Fibroblast of lung (primary cell): ENCODE measurements at regions not wholly inside any gene's neighbourhood (a gene's known extent, or its start where the extent isn't known, plus 50 kb on each side); places are given as distances from the start of the nearest gene placed in this dataset.

Experiments used
- DNase-seq, 2 donors: peaks; one replicate each; pipeline versions ENCODE4 v3.0.0 to v3.0.0-alpha.2; 2010; ENCODE audit warnings: low read depth in 2 of 2
- H2AFZ ChIP-seq: 2 replicates; pipeline ENCODE4 v1.5.1; 2012; ENCODE audit warnings: low read length, control low read depth, inconsistent platforms
- H3K27ac ChIP-seq: 2 replicates; pipeline ENCODE4 v1.5.1; 2011; ENCODE audit warnings: low read length, control low read depth; ENCODE audit not compliant: insufficient read depth
- H3K27me3 ChIP-seq: 2 replicates; pipeline ENCODE4 v1.5.1; 2011; ENCODE audit warnings: mild to moderate bottlenecking, low read length; ENCODE audit not compliant: control insufficient read depth, insufficient read depth
- H3K36me3 ChIP-seq: 2 replicates; pipeline ENCODE4 v1.5.1; 2011; ENCODE audit warnings: low read length; ENCODE audit not compliant: control insufficient read depth, insufficient read depth
- H3K4me1 ChIP-seq: 2 replicates; pipeline ENCODE4 v1.5.1; 2011; ENCODE audit warnings: low read length; ENCODE audit not compliant: control insufficient read depth, insufficient read depth; ENCODE audit errors: extremely low read depth
- H3K4me2 ChIP-seq: 2 replicates; pipeline ENCODE4 v1.5.1; 2011; ENCODE audit warnings: low read length, control low read depth; ENCODE audit not compliant: insufficient read depth; ENCODE audit errors: extremely low read depth
- H3K4me3 ChIP-seq, 4 experiments: fragments of 200-600 bp in 1 of 4; sonication (generic) in 1 of 4; replicated peaks in 1 of 4; 2 replicates each; pipeline ENCODE4 v1.5.1; 2011 to 2016; ENCODE audit warnings: low read length in 4 of 4, low read depth in 3 of 4, mild to moderate bottlenecking in 3 of 4, control low read depth in 2 of 4, inconsistent platforms in 1 of 4, mixed read lengths in 1 of 4; ENCODE audit not compliant: insufficient read depth in 1 of 4; ENCODE audit errors: control extremely low read depth in 1 of 4
- H3K79me2 ChIP-seq: 2 replicates; pipeline ENCODE4 v1.5.1; 2012; ENCODE audit warnings: mild to moderate bottlenecking, low read length, inconsistent platforms; ENCODE audit not compliant: control insufficient read depth, insufficient read depth
- H3K9ac ChIP-seq: 2 replicates; pipeline ENCODE4 v1.5.1; 2011; ENCODE audit warnings: mild to moderate bottlenecking, low read length, control low read depth; ENCODE audit not compliant: insufficient read depth
- H3K9me3 ChIP-seq: 2 replicates; pipeline ENCODE4 v1.5.1; 2012; ENCODE audit warnings: low read depth, low read length; ENCODE audit not compliant: control insufficient read depth, insufficient read depth
- H4K20me1 ChIP-seq: 2 replicates; pipeline ENCODE4 v1.5.1; 2011; ENCODE audit warnings: low read length; ENCODE audit not compliant: control insufficient read depth, insufficient read depth; ENCODE audit errors: extremely low read depth
- CTCF ChIP-seq, 2 donors: IDR thresholded peaks in 1 of 2; conservative IDR thresholded peaks in 1 of 2; 1 replicate in 1 of 2; 2 replicates in 1 of 2; pipeline ENCODE4 v1.5.1; 2011 to 2012; ENCODE audit warnings: low read length in 2 of 2, control low read depth in 1 of 2, inconsistent platforms in 1 of 2, low read depth in 1 of 2, mild to moderate bottlenecking in 1 of 2
- EZH2 ChIP-seq: IDR thresholded peaks from 2 replicates; pipeline ENCODE4 v1.5.1; 2012; ENCODE audit warnings: low read length, control low read depth, mild to moderate bottlenecking; ENCODE audit errors: missing control alignments

GRCh38 chr13:79915114-79915811 is 425.7 kb downstream of the SPRY2 start:
- TF ChIP-seq EZH2 (no peak), CTCF (conservative IDR thresholded peaks at IDR 0.05 in 1 of 2, IDR thresholded peaks at IDR 0.05 in 1 of 2; ENCODE audit: low read depth in 1 of 2, low read length in 2 of 2) (no peak)
- Histone ChIP-seq H3K9ac (no peak overlapping the region), H3K9me3 (no peaks in the 10 kb centered on the region), H4K20me1 (no peaks in the 10 kb centered on the region), H3K36me3 (no peaks in the 10 kb centered on the region), H3K27me3 (no peaks in the 10 kb centered on the region), H2AFZ (no peak overlapping the region), H3K79me2 (no peaks in the 10 kb centered on the region), H3K4me3 (no peak overlapping the region), H3K27ac (no peak overlapping the region), H3K4me1 (no peaks in the 10 kb centered on the region), H3K4me2 (no peak overlapping the region)
- DNase-seq = no peak

GRCh38 chr13:79913141-79913827 is 427.6 kb downstream of the SPRY2 start:
- H3K9ac ChIP-seq = no peak overlapping the region
- no peak for DNase-seq
- H4K20me1 ChIP-seq = no peaks in the 10 kb centered on the region
- no peaks in the 10 kb centered on the region for H3K9me3 ChIP-seq
- H3K4me2 ChIP-seq = no peak overlapping the region
- H3K4me3 ChIP-seq = no peak overlapping the region
- H2AFZ ChIP-seq = no peak overlapping the region
- H3K27me3 ChIP-seq = no peaks in the 10 kb centered on the region
- no peaks in the 10 kb centered on the region for H3K36me3 ChIP-seq
- H3K79me2 ChIP-seq = no peaks in the 10 kb centered on the region
- H3K27ac ChIP-seq = no peak overlapping the region
- no peaks in the 10 kb centered on the region for H3K4me1 ChIP-seq
- TF ChIP-seq CTCF (conservative IDR thresholded peaks at IDR 0.05 in 1 of 2, IDR thresholded peaks at IDR 0.05 in 1 of 2; ENCODE audit: low read depth in 1 of 2, low read length in 2 of 2) = no peak
- TF ChIP-seq EZH2 = no peak

GRCh38 chr13:79912403-79912802 is 428.5 kb downstream of the SPRY2 start:
- Histone ChIP-seq H3K4me3 (no peak overlapping the region), H4K20me1 (no peaks in the 10 kb centered on the region), H3K27ac (no peak overlapping the region), H2AFZ (no peak overlapping the region), H3K4me1 (no peaks in the 10 kb centered on the region), H3K4me2 (no peak overlapping the region), H3K9me3 (no peaks in the 10 kb centered on the region), H3K79me2 (no peaks in the 10 kb centered on the region), H3K27me3 (no peaks in the 10 kb centered on the region), H3K36me3 (no peaks in the 10 kb centered on the region), H3K9ac (no peak overlapping the region)
- no peak for TF ChIP-seq CTCF (conservative IDR thresholded peaks at IDR 0.05 in 1 of 2, IDR thresholded peaks at IDR 0.05 in 1 of 2; ENCODE audit: low read depth in 1 of 2, low read length in 2 of 2)
- TF ChIP-seq EZH2 = no peak
- DNase-seq = no peak
